HG03571 (cell line): ENCODE measurements at regions not wholly inside any gene's neighbourhood (a gene's known extent, or its start where the extent isn't known, plus 50 kb on each side); places are given as distances from the start of the nearest gene placed in this dataset.
"Not testable (repeated sequence)": the region's sequence is repeated elsewhere in the genome, so short reads cannot be mapped to it uniquely, and the experiment has no call there.

Source experiments
- ATAC-seq: cut with Tn5 transposase; IDR thresholded peaks from one replicate; pipeline ENCODE4 v1.9.1; 2021; ENCODE audit not compliant: unreplicated experiment

DNA sequence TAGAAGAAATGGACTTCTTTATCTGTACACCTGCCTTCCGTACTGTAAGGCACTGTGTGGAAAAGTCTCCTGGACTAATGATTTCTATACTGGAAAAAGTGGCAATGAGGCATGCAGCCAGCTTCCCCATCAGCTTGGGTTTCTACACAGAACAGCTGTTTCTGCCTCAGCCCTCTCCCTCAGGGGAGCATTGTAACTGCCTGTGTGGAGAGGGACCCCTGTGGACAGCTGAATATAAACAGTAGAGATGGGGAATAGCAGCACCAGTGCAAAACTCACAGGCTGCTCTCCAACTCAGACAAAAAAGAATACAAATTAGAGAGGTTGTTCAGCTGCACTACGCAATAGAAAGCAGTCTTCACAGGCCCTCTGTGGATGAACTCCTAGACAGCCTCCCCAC lies 451.3 kb upstream of the MBL2 start:
- ATAC-seq, result no peak

DNA sequence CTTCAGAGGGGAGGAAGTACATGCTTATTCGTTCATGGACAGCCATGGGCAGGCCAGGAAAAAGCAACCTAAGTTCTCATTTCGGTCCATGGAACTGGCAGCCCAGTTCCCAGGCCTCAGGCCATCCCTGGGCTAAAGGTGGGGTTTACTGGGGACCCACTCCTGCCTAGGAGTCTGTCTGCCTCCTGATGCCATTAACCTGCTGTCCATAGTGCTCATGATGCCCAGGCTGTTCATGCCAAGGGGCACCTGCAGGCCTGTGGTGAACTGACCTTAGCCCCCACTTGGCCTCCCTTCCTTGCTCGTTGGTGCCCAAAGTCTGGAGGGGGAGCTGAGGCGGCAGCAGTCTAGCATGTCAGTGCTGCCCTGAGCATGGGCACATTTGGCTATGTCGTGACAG lies 450.2 kb upstream of the MBL2 start:
- ATAC-seq, result no peak

DNA sequence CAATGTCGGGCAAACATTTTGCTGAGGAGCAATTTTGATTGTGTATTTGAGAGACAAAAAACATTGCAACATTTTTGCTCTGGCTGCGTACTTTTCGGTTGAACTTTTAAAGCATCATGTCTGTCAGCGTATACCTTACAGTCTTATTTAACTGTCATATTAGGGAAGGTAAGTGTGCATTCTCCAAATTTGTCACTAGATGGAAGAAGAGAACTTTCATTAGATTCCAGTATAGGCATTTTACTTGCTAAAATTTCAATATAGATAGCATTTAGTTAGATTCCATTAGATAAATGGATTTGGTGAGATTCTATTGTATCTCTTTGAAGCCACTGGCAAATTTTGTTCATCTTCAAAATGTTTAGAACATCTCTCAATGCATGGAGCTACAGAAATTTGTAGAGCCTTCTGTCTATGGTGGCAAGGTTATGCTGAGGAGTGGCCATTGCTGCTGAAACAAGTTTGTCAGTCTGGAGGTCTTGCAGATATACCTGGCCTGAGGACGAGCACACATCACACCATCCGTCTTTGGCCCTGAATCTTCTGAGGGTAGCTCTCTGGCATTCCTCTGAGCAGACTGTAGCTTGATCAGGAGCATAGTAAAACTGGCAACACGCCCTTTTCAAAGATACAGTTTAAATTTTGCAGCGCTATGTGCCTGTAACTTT lies 437.5 kb upstream of the MBL2 start:
- ATAC-seq, result no peak

DNA sequence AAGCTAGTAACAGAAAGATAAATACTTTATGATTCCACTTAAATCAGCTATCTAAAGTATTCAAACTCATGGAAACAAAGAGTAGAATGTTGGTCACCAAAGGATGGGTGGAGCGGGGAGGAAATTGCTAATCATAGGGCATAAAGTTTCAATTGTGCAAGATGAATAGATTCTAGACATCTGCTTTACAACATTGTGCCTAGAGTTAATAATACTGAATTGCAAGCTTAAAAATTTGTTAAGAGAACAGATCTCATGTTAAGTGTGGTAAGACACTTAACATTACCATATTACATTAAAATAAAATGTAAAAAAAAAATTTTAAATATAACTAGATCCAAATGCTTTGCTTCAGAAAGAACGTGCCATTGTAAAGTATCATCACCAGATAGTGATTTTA lies 411.1 kb upstream of the MBL2 start:
- ATAC-seq, result no peak

DNA sequence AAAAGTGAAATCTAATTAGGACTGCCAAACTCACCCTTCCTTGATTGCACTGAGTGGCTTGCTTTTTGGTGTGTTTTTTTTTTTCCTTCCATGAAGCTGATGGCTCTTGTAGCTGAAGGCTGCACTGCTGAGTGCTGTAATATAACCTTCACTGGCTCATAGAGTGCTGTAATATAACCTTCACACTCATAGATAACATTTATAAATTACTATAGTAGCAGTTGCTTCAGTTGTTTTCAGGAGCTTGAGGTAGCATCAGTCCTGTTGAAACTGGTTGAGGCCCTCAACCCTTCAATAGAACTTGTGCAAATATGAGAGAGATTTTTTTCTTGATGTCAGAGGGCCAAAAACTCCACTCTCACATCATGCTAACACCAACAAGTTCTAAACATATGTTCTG lies 404.9 kb upstream of the MBL2 start:
- no peak for ATAC-seq

DNA sequence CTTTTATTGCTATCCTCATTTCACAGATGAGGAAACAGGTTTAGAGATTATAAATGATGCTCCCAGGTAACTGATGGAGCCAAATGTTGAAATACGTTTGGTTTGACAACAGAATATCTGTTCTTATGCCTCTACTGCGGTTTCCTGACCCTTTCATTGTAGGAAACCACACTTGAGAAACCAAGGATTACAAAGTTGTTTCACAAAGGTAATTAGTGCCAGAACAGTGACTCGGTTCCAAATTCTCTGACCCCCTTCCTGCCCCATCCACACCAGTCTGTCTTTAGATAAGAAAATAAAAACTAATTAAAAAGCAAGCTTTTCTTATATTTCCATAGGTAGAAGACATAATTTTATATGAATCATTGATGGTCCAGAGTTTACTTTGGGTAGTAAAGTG lies 393.7 kb upstream of the MBL2 start:
- ATAC-seq, result no peak

DNA sequence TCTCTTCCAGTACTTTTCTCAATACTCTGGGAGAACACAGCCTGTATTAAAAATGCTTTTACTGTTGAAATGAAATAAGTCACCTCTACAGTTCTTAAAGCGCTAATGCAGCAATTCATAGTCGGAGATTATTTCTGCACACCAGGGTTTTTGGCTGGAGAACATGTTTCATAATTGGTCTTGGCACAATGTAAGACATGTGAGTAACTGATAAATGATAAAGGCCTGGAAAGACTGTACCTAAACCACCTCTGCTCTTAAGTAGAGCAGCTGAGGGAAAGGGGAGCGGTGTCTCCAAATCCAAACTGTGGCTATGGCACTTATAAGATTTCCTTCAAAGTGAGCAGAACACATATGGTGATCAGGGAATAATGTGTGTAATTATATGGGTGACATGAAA lies 390.3 kb upstream of the MBL2 start:
- ATAC-seq, result no peak

GRCh38 chr10:53161231-53161630 lies 388.6 kb upstream of the MBL2 start:
- no peak for ATAC-seq

DNA sequence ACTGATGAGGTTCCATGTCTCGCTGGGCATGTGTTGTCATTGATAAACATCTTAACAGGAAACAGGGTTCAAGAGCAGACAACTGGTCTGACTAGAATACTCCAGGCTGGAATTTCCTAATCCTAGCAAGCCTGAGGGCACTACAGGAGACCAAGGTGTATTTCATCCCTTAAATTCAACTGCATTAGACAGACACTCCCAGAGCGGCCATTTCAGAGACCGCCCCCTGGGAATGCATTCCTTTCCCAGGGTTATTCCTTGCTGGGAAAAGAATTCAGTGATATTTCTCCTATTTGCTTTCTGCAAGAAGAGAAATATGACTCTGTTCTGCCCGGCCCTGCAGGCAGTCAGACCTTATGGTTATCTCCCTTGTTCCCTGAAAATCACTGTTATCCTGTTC lies 383.1 kb upstream of the MBL2 start:
- ATAC-seq, result not testable (repeated sequence)

- ATAC-seq, result no peak
These were observed 381.2 kb upstream of the MBL2 start for GRCh38 chr10:53153831-53154230.

GRCh38 chr10:53140506-53140905 lies 367.9 kb upstream of the MBL2 start:
- no peak for ATAC-seq

GRCh38 chr10:53135897-53136253 lies 363.3 kb upstream of the MBL2 start:
- ATAC-seq, result no peak

GRCh38 chr10:53135213-53135896 lies 362.8 kb upstream of the MBL2 start:
- ATAC-seq, result peak; percentile 73

DNA sequence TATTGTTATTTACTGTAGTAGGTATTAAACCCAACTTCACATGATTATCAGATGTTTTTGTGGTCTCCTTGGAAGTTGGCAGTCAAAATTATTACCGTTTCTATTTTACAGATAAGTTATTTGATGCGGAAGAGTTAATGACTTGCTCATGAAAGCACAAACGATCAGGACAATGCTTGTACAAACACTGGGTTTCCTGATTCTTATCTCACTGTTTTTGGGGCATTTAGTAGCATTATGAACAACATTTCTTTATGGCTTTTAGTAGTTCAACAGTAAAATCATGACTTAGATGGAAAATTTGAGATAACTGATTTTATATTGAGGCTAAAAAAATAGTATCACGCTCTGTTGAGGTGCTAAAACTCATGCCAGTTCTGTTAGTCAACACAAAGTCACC lies 361.5 kb upstream of the MBL2 start:
- ATAC-seq, result no peak

DNA sequence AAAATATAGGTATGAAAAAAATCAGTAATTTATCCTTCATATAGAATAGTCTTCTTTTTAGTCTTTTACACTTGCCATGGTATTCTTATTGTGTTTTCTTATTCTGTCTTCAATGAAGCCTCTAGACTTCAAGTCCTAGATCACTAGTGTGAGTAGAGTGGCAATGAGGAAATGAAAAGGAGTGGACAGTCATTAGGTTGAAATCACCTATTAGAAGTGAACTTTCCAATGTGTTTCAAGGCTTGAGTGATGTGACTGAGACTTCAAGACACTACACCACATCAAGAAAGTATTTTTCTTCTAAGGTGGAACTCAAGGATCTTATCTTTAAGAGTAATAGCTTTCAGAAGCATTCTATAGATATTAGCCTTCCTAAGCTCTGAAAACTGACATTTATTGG lies 357.8 kb upstream of the MBL2 start:
- no peak for ATAC-seq

GRCh38 chr10:53127686-53128085 lies 355.1 kb upstream of the MBL2 start:
- ATAC-seq, result no peak

GRCh38 chr10:53123311-53123710 lies 350.7 kb upstream of the MBL2 start:
- no peak for ATAC-seq

DNA sequence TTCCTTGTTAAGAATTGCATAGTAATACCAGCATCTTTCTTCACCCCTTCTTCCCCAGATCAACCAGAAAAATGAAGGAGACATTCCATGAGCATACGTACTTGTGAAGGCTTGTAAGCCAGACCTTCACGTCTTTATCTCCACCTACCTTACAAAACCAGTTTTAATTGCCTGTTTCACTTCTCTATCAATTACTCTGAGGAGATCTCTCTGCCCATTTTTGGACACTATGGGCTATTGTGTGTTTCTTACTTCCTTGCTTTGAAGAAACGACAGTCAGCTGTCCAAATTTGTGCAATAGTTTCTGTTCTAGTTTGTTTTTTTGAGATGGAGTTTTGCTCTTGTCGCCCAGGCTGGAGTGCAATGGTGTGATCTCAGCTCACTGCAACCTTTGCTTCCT lies 349.7 kb upstream of the MBL2 start:
- no peak for ATAC-seq

- no peak for ATAC-seq
These were observed 343.1 kb upstream of the MBL2 start for GRCh38 chr10:53115660-53116059.

DNA sequence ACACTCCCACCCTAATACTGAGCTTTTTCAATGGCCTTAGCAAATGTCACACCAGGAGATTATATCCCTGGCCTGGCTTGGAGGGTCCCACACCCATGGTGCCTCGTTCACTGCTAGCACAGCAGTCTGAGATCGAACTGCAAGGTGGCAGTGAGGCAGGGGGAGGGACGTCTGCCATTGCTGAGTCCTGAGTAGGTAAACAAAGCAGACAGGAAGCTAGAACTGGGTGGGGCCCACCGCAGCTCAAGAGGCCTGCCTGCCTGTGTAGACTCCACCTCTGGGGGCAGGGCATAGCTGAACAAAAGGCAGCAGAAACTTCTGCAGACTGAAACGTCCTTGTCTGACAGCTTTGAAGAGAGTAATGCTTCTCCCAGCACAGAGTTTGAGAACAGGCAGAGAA lies 338.9 kb upstream of the MBL2 start:
- ATAC-seq, result no peak

- ATAC-seq, result no peak
These were observed 336.7 kb upstream of the MBL2 start for GRCh38 chr10:53109320-53109719.

DNA sequence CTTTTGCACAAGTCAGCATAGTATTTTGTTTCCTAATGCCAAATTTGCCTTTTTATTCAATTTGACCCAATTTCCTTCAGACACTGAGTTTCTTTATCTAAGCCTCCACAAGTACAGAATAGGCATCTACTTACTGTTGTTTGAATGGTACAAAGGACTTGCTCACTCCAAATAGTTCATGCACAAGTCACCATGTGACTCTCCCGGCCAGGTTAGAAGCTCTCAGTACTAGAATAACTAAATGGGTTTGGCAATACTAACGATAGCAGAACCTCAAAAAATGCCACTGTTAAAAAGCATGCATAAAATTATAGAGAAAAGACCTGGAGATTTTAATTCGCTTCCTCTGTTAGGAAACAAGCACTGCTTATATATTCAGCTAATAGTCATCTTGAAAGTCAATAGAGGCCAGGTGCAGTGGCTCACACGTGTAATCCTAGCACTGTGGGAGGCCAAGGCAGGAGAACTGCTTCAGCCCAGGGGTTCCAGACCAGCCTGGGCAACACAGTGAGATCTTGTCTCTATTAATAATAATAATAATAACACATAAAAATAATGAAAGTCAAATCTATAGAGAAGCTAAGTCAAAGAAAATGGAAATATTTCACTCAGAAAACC lies 335.8 kb upstream of the MBL2 start:
- no peak for ATAC-seq

GRCh38 chr10:53107711-53108110 lies 335.1 kb upstream of the MBL2 start:
- ATAC-seq, result no peak
